CD4-positive, alpha-beta T cell treated with Interleukin-6 for 4 hours (primary cell): ENCODE measurements at regions not wholly inside any gene's neighbourhood (a gene's known extent, or its start where the extent isn't known, plus 50 kb on each side); places are given as distances from the start of the nearest gene placed in this dataset.

ENCODE experiments used
- DNase-seq: peaks from one replicate; pipeline ENCODE4 v3.0.0-alpha.2; 2020; ENCODE audit warnings: mixed read lengths

DNA sequence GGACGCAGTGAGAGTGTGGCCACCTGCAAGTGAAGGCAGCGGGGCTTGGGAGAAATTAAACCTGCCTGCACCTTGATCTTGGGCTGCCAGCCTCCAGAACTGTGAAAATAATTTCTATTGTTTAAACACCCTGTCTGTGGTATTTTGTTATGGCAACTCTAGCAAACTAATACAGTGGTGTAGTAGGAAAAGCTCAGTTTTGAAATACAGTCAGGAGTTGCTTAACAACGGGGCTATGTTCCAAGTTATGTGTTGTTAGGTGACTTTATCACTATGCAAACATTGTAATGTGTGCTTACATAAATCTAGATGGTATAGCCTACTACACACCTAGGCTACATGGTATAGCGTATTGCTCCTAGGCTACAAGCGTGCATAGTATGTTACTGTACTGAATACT, 93.4 kb upstream of the FN1 start:
- DNase-seq, result no peak

DNA sequence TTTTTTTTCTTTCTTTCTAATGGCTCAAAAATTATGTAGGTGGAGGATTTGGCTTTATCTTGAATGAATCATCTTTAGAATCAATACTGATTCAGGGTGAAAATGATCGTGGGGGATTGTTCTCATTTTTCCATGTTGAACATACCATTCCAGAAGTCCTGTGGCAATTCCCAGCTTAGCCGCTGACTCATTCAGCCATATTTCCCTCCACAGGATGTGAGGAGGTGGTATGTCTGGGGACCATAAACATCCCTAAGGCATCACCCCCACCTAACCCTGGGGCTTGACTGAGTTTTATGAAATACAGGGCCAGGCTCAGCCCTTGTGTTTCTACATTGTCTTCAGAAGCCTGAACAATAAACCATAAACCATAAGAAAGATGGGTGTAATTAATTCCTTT, 92.7 kb upstream of the FN1 start:
- no peak for DNase-seq

DNA sequence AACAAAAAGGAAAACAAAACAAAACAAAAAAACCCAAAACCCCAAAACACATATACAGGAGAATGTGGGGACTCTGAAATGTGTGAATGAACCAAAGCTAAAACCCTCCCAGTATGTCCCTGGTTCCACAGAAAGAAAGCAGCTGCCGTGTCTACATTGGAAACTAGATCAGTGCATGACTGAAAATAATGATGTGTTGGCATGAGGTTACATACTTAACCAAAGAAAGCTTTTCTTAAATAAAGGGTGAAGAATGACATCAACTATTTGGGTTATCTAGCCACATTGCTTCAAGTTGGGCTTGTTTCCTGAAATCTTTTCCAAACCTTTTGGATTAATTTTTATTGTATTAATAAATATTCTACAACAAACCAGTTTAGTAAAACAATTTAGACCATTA, 91.9 kb upstream of the FN1 start:
- DNase-seq, result no peak

DNA sequence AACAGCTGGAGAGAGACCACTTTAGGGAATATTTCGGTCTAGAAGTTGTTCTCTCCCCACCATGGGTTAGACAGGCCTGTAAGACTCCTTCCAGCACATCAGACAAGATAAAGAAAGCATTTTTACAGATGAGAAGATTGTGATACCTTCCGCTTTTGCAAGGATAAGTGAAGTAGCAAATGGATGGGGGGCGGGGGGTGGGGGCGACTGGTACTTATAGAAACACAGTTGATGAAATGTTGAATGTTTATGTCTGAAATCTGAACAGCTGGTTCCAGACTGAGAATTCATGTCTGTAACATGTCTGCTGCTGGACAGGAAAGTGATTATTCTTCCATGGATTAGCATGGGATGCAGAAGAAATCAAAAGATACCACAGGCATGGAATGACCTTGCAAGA, 90.5 kb upstream of the FN1 start:
- DNase-seq, result no peak

DNA sequence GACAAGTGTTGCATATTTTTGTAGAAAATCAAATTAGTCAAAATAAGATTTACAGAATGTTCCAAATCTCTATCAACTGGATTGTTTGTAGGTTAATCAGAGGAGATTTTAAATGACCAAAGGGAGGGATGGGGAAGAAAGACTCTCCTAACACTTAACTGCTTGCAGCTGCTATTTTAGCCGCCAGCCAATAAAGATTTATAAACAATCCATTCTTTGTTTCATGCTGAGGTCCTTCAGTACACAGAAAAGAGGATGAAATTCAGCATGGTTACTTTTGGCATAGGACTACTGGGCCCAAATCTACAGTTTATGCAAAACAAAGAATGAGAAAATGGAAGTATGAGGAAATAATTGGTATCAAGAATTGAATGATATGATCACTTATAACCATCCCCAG, 86.4 kb upstream of the FN1 start:
- DNase-seq, result no peak

DNA sequence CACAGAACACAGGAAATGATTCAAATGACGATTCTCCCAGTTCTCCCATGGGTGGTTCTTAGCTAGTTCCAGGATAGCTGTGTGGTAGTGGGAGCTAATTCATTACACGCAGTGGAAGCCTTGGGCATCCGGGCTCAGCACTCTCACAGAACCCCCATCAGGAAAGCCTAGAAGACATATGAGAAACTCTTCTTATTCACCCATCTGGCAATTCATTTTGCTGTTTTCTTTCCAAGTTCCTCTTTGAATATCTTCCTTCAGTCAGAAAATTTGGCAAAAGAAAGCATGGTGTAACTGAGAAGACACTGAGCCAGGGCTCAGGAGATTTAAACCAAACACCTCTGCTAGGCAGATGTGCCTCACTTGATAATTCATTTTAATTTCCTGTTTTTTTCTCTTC, 85.2 kb upstream of the FN1 start:
- DNase-seq, result no peak

DNA sequence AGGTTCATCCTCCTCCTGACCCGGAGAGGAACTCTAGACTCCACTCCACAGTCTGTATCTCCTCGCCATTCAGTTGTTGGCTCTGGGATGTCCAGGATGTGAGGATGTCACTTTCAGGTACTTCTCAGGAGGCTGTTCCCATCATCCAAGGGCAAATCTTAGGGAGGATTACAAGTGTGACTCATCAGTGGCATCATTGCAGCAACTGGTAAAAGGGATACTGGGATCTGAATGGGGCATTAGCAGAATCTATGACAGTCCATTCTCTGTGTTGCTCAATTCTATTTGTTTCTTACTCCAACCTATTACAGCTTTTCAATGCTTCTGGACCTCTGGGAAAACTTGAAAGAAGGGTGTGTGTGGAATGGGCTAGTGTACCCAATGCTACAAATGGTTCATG, 81.5 kb upstream of the FN1 start:
- DNase-seq, result no peak

DNA sequence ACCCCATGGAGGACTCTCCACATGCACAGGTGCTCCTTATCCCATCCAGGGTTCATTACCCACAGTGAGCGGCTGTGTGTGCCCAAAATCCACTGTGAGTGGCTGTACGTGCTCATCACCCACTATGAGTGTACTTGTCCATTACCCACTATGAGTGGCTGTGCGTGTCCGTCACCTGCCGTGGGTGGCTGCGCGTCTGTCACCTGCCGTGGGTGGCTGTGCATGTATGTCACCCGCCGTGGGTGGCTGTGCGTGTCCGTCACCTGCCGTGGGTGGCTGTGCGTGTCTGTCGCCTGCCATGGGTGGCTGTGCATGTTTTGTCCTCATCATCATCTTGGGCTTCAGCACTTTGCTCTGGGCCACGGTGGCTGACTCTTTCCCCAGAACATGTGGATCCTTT, 78.6 kb upstream of the FN1 start:
- DNase-seq, result no peak

DNA sequence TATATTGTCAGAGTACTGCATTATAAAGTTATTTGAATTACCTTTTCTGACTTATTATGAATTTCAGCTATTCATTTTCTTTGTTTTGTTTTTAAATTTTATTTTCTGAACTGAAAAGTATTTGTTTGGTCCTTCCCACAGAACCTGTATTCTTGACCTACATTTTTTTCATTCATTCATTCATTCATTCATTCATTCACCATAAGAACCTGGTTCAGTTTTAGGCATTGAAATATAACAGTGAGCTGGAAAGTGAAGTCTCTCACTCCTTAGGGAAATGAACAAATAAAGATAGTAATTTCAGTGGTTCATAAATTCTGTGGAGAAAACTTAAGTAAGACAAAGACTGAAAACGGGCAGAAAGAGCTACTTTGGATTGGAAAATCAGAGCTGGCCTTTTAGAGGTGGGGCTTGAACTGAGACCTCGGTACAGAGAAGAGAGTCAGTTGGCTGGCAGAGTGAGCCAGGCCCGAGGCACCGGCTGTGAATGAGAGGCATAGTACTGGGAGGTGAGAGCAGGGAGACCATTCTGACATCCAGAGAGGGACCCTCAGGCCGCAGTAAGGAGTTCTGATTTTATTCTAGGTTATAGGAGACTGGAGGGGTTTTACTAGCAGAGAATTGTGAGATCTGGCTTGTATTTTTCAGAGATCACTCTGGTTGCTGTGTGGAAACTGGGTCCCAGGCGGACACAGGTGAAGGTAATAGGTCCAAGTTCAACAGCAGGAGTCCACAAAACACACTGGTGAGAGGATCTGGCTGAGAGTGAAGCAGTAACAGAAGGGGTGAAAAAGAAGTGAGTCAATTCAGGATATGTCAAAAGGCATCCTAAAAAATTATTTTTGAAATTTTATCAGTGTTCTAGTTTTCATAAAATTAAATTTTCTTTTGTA, 75.8 kb upstream of the FN1 start:
- no peak for DNase-seq

DNA sequence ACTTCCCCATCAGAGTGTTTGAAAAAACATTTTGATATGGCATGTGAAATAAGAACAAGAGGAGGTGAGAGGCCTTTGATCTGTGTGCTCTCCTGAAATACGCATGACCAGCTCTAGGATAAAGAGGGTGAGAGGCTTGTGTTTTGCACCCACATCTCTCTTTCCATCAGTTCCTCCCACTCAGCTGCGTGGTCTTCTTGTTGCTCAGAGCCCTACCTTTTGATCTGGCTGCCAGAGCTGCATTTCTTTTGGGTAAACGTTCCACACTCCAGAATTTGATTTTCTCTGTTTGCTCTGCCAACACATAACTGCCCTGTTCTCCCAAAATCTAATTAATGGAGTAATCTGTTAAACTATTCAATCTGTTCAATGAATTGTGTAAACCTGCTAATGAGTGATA, 72.0 kb upstream of the FN1 start:
- no peak for DNase-seq

DNA sequence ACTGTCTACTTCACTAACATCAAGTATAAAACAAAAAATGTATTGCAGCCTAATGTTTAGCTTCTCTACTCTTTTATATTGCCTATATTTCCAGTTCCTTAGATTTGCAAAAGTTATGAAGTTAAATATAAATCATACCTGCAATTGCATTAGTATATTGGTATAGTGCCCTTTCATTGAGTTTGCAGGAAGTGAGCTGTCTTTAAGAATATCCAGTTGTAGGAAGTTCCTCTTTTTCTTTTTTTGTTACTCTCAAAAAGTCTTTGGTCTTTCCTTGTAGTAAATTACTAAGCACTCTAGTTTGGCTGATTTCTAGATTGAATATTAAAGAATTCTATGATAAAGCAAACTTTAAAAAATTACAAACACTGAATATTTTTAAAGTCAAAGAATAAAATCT, 71.3 kb upstream of the FN1 start:
- DNase-seq, result no peak

DNA sequence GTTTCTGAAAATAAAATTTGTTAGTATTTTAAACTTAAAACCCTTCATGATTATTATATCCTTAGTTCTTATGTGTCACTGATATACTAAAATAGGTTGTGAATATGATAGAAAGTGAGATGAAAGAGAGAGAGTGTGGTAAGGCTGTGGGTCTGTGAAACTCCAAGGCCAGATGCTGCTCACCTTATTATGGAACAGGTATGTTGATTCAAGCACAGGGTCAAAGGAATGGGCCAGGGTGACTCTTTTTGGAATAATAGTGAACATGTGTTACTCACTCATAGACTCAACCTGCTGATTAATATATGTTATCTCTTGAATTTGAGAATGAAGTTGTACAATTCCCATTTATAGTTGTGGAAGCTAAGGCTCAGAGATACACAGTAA, 70.7 kb upstream of the FN1 start:
- no peak for DNase-seq

DNA sequence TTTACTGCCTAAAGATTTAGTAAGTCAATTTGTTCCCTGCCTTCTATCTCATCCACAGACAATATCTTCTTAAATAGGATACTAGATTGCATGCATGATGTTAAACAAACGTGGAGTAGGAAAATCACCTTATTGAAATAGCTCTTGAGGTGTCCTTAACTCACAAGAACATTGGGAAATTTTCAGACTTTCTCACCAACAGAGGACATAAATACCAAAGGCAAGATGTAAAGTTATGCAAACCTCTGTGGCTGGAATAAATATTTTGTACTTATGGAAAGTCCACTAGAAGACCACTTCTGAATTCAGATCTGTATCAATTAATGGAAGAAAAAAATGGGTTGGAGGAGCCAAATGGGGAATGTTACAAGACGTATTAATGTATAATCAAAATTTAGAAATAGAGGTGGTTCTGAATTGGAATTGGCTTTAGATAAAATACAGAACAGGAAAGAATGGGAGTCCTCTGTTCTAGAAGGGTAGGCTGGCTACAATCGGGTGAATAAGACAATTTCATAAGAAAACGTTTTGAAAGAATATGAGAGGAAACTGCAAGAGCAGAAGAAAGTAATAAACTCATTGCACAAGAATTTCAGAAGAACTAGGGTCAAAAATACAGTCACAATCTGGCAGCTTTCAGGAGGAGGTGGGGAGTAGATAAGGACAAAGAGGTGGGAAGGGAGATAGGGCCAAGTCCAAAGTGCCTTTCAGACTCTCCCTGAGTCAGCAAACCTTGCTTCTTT, 69.3 kb upstream of the FN1 start:
- no peak for DNase-seq

DNA sequence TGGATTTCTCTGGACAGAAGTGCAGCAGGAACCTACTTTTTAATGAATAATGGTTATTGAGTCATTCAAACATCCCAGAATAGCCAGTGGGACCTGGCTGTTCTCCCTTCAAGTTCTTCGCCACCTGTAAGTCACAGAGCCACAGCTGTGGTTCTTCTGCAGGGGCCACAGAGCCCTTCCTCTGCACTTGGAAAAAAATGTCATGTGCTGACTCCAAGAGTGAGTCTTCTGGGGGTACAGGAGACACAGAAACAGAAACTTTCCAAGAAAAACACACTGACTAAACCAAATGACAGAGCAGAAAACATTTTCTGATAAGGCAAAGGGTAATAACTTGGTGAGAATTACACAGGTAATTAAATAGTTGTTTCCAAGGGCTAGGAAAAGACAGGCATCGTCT, 68.7 kb upstream of the FN1 start:
- DNase-seq, result no peak

DNA sequence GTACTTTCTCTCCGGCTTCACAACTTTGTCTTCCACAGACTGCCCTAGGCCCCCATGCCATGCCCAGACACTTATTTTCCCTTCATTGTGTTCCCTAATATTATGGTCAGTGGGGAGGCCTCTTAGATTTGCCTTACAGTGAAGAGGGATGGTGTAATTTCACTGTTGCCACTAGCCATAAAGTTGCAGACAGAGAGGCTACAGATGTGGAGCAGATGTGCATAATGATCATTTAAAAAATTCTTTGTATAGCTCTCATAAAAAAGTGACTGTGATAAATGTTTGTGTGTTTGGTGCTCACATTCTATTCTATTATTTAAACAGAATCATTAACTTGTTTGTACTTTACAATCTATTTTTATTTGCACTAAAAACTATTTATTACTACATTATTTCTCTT, 67.5 kb upstream of the FN1 start:
- DNase-seq, result no peak

DNA sequence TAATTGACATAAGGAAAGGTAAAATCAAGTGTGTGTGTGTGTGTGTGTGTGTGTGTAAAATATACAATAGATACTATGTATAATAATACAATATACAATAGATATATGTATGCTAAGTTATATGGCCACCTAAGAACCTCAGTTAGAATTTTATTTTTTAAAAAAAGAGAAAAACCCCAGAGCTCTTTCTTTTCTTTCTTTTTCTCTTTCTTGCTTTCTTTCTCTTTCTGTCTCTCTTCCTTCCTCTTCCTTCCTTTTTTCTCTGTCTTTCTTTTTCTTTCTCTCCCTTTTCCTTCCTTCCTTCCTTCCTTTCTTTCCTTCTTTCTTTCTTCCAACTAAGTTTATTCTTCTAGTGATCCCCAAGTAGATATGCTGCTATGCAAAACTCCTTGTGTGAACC, 64.6 kb upstream of the FN1 start:
- no peak for DNase-seq

DNA sequence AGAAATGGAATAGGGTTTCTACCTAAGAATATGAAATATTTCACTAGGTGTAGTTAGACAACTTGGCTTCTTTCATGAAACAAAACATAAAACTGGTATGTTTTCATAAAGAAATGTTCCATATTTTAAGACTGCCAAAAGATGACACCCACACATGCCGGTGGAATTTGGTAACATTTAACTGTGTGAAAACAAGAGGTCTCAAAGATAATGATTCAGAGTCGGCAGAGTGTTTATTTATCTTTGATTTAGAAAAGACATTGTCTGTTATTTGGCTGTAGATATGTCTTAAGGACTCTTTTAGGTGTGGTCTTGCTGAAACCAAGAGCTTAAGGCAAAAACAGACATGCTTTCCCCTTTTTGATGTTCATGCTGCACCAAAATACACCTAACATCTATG, 63.5 kb upstream of the FN1 start:
- no peak for DNase-seq

DNA sequence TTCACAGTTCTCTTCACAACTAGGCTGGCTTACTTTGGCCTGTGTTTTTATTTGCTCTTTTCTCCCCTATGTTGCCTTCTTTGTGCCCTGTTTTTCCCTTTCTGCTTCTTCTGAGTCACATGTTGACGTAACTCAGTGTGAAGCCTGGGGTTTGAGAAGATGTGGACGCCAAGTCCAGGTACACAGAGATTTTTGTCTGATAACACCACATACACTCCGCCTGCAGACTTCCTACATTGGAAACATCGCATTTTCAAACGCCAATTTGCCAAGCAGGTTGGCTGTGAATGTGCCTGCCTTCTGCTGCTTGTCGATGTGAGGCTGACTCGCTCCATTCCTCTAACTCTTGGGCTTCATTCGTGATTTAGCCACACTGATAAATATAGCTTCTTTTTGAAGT, 62.6 kb upstream of the FN1 start:
- DNase-seq, result no peak

DNA sequence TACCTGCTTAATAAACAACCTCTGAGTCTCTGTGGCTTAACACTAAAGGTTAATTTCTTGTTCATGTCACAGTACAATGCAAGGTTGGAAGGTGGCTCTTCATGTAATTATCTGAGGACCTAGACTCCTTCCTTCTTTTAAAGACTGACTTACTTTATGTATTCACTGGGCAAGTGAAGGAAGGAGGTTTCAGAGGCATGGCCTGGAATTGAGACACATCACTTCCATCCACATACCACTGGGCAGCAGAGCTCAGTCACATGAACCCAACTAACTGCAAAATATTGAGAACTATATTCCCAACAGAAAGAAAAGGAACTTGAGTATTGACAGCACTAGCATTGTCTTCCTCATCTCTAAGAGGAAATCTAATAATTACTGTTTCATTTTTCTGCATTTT, 57.5 kb upstream of the FN1 start:
- DNase-seq, result no peak

DNA sequence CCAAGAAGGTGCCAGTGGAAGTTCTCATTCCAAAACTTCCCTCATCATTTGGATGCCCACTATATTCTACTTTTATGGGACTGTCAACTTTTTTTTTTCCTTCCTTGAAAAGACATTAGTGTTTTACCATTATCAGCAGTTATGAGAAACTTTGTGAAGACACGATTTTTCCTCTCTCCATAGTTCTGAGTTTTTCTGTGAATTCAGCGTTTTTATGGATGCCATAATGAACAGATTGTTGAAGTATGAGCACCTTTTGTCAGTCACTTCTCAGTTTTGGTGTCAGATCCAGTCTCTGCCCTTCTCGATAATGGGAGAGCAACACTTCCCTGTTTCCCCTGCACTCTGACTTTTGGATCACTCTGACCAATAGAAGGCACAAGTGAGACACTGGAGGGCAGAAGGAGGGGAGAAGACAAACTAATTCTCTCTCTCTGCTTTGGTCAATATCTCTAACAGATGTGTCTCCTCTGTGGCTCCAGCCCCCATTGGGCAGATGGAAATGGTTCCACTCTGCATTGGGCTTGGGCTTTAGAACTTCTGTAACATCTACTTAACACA, 53.5 kb upstream of the FN1 start:
- DNase-seq, result no peak

DNA sequence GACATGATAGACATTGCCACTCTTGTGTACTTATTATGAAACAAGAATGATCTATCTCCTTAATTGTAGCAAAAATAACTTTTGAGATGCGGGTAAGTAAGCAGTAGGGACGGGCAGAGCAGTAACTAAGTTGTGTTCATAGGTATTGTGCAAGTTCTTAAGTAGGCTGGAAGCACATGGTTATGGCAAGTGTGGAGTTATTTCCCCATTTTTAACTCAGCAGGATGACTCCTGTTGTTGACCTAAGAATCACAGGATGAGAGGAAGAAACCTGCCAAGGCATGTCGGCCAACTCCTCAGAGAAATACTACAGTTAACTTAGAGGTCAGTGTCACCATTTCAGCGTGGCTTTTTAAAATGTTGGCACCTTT, 51.1 kb upstream of the FN1 start:
- no peak for DNase-seq

DNA sequence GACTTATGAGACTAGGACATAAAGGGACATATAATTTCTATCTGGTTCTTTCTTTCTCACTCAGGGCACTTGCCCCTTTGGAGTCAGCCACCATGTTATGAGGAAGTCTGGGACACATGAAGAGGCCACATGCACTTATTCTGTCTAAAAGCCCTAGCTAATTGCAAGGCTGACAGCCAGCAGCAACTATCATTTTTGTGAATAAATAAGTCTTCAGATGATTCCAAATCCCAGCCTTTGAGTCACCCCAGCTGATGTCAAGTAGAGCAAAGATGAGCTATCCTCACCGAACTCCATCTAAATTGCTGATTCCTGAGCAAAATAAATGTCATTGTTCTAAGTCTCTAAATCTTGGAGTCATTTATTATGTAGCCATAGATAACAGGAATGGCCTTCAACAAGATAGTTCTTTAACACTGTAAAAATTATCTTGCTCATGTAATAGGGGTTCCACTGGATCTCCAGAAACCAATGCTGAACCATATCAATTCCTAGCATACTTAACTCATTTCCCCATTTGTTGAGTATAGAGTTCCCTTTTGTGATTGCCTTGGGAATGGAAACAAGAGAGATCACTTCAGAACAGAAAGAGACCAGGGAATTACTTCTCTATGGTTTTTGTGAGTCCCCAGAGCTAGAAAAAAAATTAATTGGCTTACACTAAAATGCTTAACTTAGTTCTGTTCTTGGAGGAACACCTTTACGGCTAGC, 50.6 kb upstream of the FN1 start:
- no peak for DNase-seq
